Neural progenitor cell (in vitro differentiated cells): ENCODE measurements at regions not wholly inside any gene's neighbourhood (a gene's known extent, or its start where the extent isn't known, plus 50 kb on each side); places are given as distances from the start of the nearest gene placed in this dataset.

ENCODE experiments used
- DNase-seq: peaks from one replicate; pipeline ENCODE4 v3.0.0-alpha.2; 2016; ENCODE audit warnings: low spot score
- H2AFZ ChIP-seq: fragments of 200-600 bp; sonication (generic); replicated peaks from 2 replicates; pipeline ENCODE4 v1.6.1; 2016; ENCODE audit warnings: antibody characterized with exemption
- H3F3A ChIP-seq: fragments of 200-600 bp; sonication (generic); 2 replicates; pipeline ENCODE4 v1.6.1; 2016; ENCODE audit warnings: antibody characterized with exemption, low read depth
- H3K27ac ChIP-seq: fragments of 200-600 bp; sonication (generic); 2 replicates; pipeline ENCODE4 v1.5.1; 2016; ENCODE audit warnings: mild to moderate bottlenecking
- H3K27me3 ChIP-seq: fragments of 200-600 bp; sonication (generic); 2 replicates; pipeline ENCODE4 v1.6.1; 2016; ENCODE audit warnings: mild to moderate bottlenecking, moderate library complexity
- H3K36me3 ChIP-seq: fragments of 200-600 bp; sonication (generic); 2 replicates; pipeline ENCODE4 v1.5.1; 2016
- H3K4me1 ChIP-seq: fragments of 200-600 bp; sonication (generic); 2 replicates; pipeline ENCODE4 v1.6.1; 2016; ENCODE audit warnings: mixed run types
- H3K4me2 ChIP-seq: fragments of 200-600 bp; sonication (generic); 2 replicates; pipeline ENCODE4 v1.6.1; 2016
- H3K4me3 ChIP-seq: fragments of 200-600 bp; sonication (generic); 2 replicates; pipeline ENCODE4 v1.5.1; 2016
- H3K79me2 ChIP-seq: fragments of 200-600 bp; sonication (generic); 2 replicates; pipeline ENCODE4 v1.6.1; 2016; ENCODE audit warnings: low read depth
- H3K9ac ChIP-seq: fragments of 200-600 bp; sonication (generic); 2 replicates; pipeline ENCODE4 v1.6.1; 2016
- H3K9me3 ChIP-seq: fragments of 200-600 bp; sonication (generic); 2 replicates; pipeline ENCODE4 v1.5.1; 2016; ENCODE audit warnings: low read depth
- H4K20me1 ChIP-seq: fragments of 200-600 bp; sonication (generic); 2 replicates; pipeline ENCODE4 v1.6.1; 2016; ENCODE audit warnings: low read depth
- H3K27ac Mint-ChIP-seq: 3 replicates; pipeline ENCODE4 v1.8.0; 2021; ENCODE audit warnings: mixed read lengths
- H3K27me3 Mint-ChIP-seq: 2 replicates; pipeline ENCODE4 v1.8.0; 2022; ENCODE audit warnings: low read depth, mild to moderate bottlenecking, inconsistent platforms, moderate library complexity, mixed read lengths; ENCODE audit not compliant: insufficient read depth
- H3K36me3 Mint-ChIP-seq: 3 replicates; pipeline ENCODE4 v1.8.0; 2021; ENCODE audit warnings: mixed read lengths
- H3K4me1 Mint-ChIP-seq: 3 replicates; pipeline ENCODE4 v1.8.0; 2021; ENCODE audit warnings: mixed read lengths
- H3K4me3 Mint-ChIP-seq: 3 replicates; pipeline ENCODE4 v1.8.0; 2021; ENCODE audit warnings: mild to moderate bottlenecking, moderate library complexity, mixed read lengths
- H3K9me3 Mint-ChIP-seq: 3 replicates; pipeline ENCODE4 v1.8.0; 2020; ENCODE audit warnings: mixed read lengths
- EZH2 ChIP-seq: fragments of 200-600 bp; sonication (generic); IDR thresholded peaks from 2 replicates; pipeline ENCODE4 v1.6.1; 2017; ENCODE audit warnings: antibody characterized with exemption, mild to moderate bottlenecking, moderate library complexity
- EZH2phosphoT487 ChIP-seq: fragments of 200-600 bp; sonication (generic); IDR thresholded peaks from 2 replicates; pipeline ENCODE4 v1.6.1; 2017; ENCODE audit warnings: antibody characterized with exemption
- TF ChIP-seq, protein P1 (sequence below): fragments of 200-600 bp; sonication (generic); IDR thresholded peaks from 2 replicates; pipeline ENCODE4 v1.5.1; 2017; ENCODE audit warnings: antibody characterized with exemption, mild to moderate bottlenecking

DNA sequence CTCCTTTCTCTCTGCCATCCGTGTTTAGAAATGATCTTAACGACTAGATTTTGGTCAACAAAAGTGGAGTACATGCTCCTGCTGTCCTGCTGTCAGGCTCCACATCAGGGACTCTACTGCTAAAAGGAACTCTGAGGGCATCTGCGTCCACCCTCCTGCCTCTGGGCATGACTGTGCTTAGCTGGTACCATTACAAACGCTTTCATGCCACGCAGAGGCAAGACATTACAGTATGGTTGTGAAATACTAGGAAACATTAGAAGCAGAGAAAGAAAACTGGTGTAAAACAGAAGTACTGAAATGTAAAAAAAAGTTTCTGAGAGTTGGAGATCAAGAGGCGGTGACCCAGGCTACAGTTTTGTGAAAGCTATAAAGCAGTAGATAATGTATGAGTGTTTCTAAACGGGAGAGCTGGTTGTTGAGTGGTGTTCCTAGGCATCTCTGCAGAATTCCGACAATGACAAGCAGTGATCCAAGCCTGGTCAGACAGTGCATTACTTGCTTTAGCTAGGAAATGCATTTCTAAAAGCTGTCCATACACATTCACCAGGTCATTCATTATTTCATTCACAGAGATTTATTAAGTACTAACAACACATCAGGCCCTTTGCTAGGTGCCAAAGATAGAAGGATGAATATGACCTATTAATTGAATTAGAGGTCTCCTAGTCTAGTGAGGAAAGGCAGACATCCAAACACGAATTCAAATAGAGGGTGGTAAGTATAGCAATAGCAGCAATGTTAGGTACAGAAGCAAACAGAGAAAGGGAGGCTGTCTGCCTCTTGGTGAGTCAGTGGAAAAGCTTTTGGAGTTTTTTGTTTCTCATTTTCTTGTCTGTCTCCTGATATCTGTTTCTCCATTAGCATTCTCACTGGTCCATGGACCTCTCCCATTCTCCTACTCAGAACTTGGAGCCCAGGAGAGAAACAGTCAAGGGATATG lies 401.9 kb downstream of the LMO4 start:
- H3K4me1 ChIP-seq: no peaks in the 10 kb centered on the region
- Mint-ChIP-seq H3K4me3 (no peak overlapping the region), H3K4me1 (no peaks in the 10 kb centered on the region), H3K9me3 (no peaks in the 10 kb centered on the region), H3K36me3 (no peaks in the 10 kb centered on the region), H3K27me3 (no peaks in the 10 kb centered on the region), H3K27ac (no peak overlapping the region)
- H3K9me3 ChIP-seq: no peaks in the 10 kb centered on the region
- H3K9ac ChIP-seq: no peak overlapping the region
- H3K4me2 ChIP-seq: no peak overlapping the region
- H3K4me3 ChIP-seq: no peak overlapping the region
- no peaks in the 10 kb centered on the region for H3F3A ChIP-seq
- TF ChIP-seq EZH2 (no peak), EZH2phosphoT487 (no peak)
- TF ChIP-seq, protein P1, sequence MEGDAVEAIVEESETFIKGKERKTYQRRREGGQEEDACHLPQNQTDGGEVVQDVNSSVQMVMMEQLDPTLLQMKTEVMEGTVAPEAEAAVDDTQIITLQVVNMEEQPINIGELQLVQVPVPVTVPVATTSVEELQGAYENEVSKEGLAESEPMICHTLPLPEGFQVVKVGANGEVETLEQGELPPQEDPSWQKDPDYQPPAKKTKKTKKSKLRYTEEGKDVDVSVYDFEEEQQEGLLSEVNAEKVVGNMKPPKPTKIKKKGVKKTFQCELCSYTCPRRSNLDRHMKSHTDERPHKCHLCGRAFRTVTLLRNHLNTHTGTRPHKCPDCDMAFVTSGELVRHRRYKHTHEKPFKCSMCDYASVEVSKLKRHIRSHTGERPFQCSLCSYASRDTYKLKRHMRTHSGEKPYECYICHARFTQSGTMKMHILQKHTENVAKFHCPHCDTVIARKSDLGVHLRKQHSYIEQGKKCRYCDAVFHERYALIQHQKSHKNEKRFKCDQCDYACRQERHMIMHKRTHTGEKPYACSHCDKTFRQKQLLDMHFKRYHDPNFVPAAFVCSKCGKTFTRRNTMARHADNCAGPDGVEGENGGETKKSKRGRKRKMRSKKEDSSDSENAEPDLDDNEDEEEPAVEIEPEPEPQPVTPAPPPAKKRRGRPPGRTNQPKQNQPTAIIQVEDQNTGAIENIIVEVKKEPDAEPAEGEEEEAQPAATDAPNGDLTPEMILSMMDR: no peak
- no peaks in the 10 kb centered on the region for H3K36me3 ChIP-seq
- no peaks in the 10 kb centered on the region for H3K27me3 ChIP-seq
- H4K20me1 ChIP-seq: no peaks in the 10 kb centered on the region
- no peak for DNase-seq
- no peak overlapping the region for H3K27ac ChIP-seq
- H3K79me2 ChIP-seq: no peaks in the 10 kb centered on the region
- no peak overlapping the region for H2AFZ ChIP-seq

DNA sequence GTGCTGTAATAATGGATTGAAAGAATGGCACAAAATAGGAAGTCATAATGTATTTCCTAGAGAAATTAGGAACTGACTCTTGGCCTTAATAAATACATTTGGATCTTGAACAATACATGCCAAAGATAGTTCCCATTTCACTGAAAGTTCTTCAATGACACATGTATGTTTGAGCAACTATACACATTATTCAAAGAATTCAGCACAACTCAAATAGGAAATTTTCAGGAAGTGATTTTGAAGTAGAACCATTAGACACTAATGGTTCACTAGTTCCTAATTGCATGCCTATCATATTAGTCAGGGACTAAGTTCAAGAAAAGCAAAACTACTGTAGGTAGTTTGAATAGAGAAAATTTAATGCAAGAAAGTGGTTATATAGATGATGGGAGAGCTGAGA lies 404.7 kb downstream of the LMO4 start:
- Histone ChIP-seq H3K79me2 (no peaks in the 10 kb centered on the region), H3K36me3 (no peaks in the 10 kb centered on the region), H3K27ac (no peak overlapping the region), H3K4me1 (no peaks in the 10 kb centered on the region), H2AFZ (no peak overlapping the region), H3K27me3 (no peaks in the 10 kb centered on the region), H3F3A (no peaks in the 10 kb centered on the region), H4K20me1 (no peaks in the 10 kb centered on the region), H3K9me3 (no peaks in the 10 kb centered on the region), H3K4me3 (no peak overlapping the region), H3K9ac (no peak overlapping the region), H3K4me2 (no peak overlapping the region)
- Mint-ChIP-seq H3K9me3 (no peaks in the 10 kb centered on the region), H3K36me3 (no peaks in the 10 kb centered on the region), H3K27ac (no peak overlapping the region), H3K4me1 (no peaks in the 10 kb centered on the region), H3K4me3 (no peak overlapping the region), H3K27me3 (no peaks in the 10 kb centered on the region)
- DNase-seq: no peak
- TF ChIP-seq EZH2: no peak
- TF ChIP-seq, protein P1: no peak
- no peak for TF ChIP-seq EZH2phosphoT487

DNA sequence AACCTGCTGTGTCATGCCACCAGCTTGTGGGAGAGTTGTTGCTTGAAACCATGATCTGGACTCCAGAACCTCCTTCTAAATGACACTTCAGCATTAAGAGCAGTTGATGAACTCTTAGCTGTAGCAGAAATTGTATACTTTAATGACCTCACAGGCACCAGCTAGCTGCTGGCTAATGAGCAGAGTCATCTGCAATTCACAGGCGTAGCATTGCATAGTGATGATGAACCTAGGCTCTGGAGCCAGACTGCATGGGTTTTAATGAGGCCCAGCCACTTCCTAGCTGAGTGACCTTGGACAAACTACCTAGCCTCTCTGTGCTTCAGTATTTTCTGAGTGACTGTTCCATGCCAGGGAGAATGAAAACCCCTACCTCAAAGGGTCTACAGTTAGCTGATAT lies 407.1 kb downstream of the LMO4 start:
- no peaks in the 10 kb centered on the region for H3K4me1 ChIP-seq
- no peak overlapping the region for H3K27ac ChIP-seq
- no peak overlapping the region for H3K4me2 ChIP-seq
- no peaks in the 10 kb centered on the region for H3K27me3 ChIP-seq
- no peaks in the 10 kb centered on the region for H3K9me3 ChIP-seq
- H3K79me2 ChIP-seq: no peaks in the 10 kb centered on the region
- H3K4me3 ChIP-seq: no peak overlapping the region
- TF ChIP-seq EZH2phosphoT487 (no peak), EZH2 (no peak)
- TF ChIP-seq, protein P1: no peak
- H3K27me3 Mint-ChIP-seq: no peaks in the 10 kb centered on the region
- no peak for DNase-seq
- no peak overlapping the region for H3K27ac Mint-ChIP-seq
- H3K36me3 Mint-ChIP-seq: no peaks in the 10 kb centered on the region
- no peak overlapping the region for H3K9ac ChIP-seq
- no peaks in the 10 kb centered on the region for H3K4me1 Mint-ChIP-seq
- no peaks in the 10 kb centered on the region for H3K36me3 ChIP-seq
- no peaks in the 10 kb centered on the region for H3K9me3 Mint-ChIP-seq
- no peak overlapping the region for H2AFZ ChIP-seq
- no peaks in the 10 kb centered on the region for H4K20me1 ChIP-seq
- no peaks in the 10 kb centered on the region for H3F3A ChIP-seq
- H3K4me3 Mint-ChIP-seq: no peak overlapping the region
